ENCODE measurements at regions not wholly inside any gene's neighbourhood (a gene's known extent, or its start where the extent isn't known, plus 50 kb on each side); places are given as distances from the start of the nearest gene placed in this dataset.

GRCh38 chr5:12683249-12683648 lies 779.0 kb upstream of the CTNND2 start:
- Histone ChIP-seq H3K9me3 (no peaks in the 10 kb centered on the region), H3K4me3 (no peak overlapping the region), H3K4me1 (no peaks in the 10 kb centered on the region), H3K27ac (replicated peaks in 1 of 4) (no peak overlapping the region), H3K36me3 (no peaks in the 10 kb centered on the region), H3K27me3 (no peaks in the 10 kb centered on the region)
- intact Hi-C loops (cut with DNase I): no loop called here
- TF ChIP-seq CTCF (IDR thresholded peaks at IDR 0.05): no peak
- no peak for TF ChIP-seq POLR2A (IDR thresholded peaks at IDR 0.05; ENCODE audit: low read depth)
- no peak for TF ChIP-seq EP300 (IDR thresholded peaks at IDR 0.05)
- no peak for TF ChIP-seq POLR2AphosphoS5 (IDR thresholded peaks at IDR 0.05)
- 64% methylated on average over 3 of the region's 3 CpGs for WGBS
- no peak for DNase-seq (ENCODE audit: extremely low spot score)

- no peak for DNase-seq (ENCODE audit: extremely low spot score)
- TF ChIP-seq POLR2AphosphoS5 (IDR thresholded peaks at IDR 0.05) (no peak), CTCF (IDR thresholded peaks at IDR 0.05) (no peak), EP300 (IDR thresholded peaks at IDR 0.05) (no peak), POLR2A (IDR thresholded peaks at IDR 0.05; ENCODE audit: low read depth) (no peak)
- no peak overlapping the region for H3K4me3 ChIP-seq
Measured at GRCh38 chr5:12679731-12680130, 775.5 kb upstream of the CTNND2 start.

GRCh38 chr5:12675959-12676358 lies 771.7 kb upstream of the CTNND2 start:
- Histone ChIP-seq H3K4me3 (no peak overlapping the region), H3K36me3 (no peaks in the 10 kb centered on the region), H3K9me3 (no peaks in the 10 kb centered on the region), H3K27ac (replicated peaks in 1 of 4) (no peak overlapping the region), H3K27me3 (no peaks in the 10 kb centered on the region), H3K4me1 (no peaks in the 10 kb centered on the region)
- no peak for TF ChIP-seq POLR2AphosphoS5 (IDR thresholded peaks at IDR 0.05)
- no peak for TF ChIP-seq POLR2A (IDR thresholded peaks at IDR 0.05; ENCODE audit: low read depth)
- TF ChIP-seq CTCF (IDR thresholded peaks at IDR 0.05): no peak
- no peak for TF ChIP-seq EP300 (IDR thresholded peaks at IDR 0.05)
- no peak for DNase-seq (ENCODE audit: extremely low spot score)
- 97% methylated on average over 6 of the region's 6 CpGs for WGBS
- intact Hi-C loops (cut with DNase I): no loop called here

More at GRCh38 chr5:12679731-12680130, 775.5 kb upstream of the CTNND2 start:
- H3K36me3 ChIP-seq: no peaks in the 10 kb centered on the region
- no peaks in the 10 kb centered on the region for H3K4me1 ChIP-seq
- no peaks in the 10 kb centered on the region for H3K27me3 ChIP-seq
- H3K27ac ChIP-seq (replicated peaks in 1 of 4): no peak overlapping the region
- H3K9me3 ChIP-seq: no peaks in the 10 kb centered on the region
- intact Hi-C loops (cut with DNase I): no loop called here

- Histone ChIP-seq H3K27me3 (no peaks in the 10 kb centered on the region), H3K9me3 (no peaks in the 10 kb centered on the region), H3K4me1 (no peaks in the 10 kb centered on the region), H3K36me3 (no peaks in the 10 kb centered on the region), H3K4me3 (no peak overlapping the region), H3K27ac (replicated peaks in 1 of 4) (no peak overlapping the region)
- 86% methylated on average over 3 of the region's 3 CpGs for WGBS
- no peak for DNase-seq (ENCODE audit: extremely low spot score)
- intact Hi-C loops (cut with DNase I): no loop called here
- TF ChIP-seq POLR2AphosphoS5 (IDR thresholded peaks at IDR 0.05) (no peak), POLR2A (IDR thresholded peaks at IDR 0.05; ENCODE audit: low read depth) (no peak), CTCF (IDR thresholded peaks at IDR 0.05) (no peak), EP300 (IDR thresholded peaks at IDR 0.05) (no peak)
Measured at GRCh38 chr5:12672141-12672540, 767.9 kb upstream of the CTNND2 start.

GRCh38 chr5:12669326-12669725 lies 765.1 kb upstream of the CTNND2 start:
- no peak for DNase-seq (ENCODE audit: extremely low spot score)
- intact Hi-C loops (cut with DNase I): no loop called here
- Histone ChIP-seq H3K4me1 (no peaks in the 10 kb centered on the region), H3K9me3 (no peaks in the 10 kb centered on the region), H3K27ac (replicated peaks in 1 of 4) (no peak overlapping the region), H3K36me3 (no peaks in the 10 kb centered on the region), H3K4me3 (no peak overlapping the region), H3K27me3 (no peaks in the 10 kb centered on the region)
- 85% methylated on average over 2 of the region's 2 CpGs for WGBS
- TF ChIP-seq CTCF (IDR thresholded peaks at IDR 0.05): no peak
- TF ChIP-seq POLR2A (IDR thresholded peaks at IDR 0.05; ENCODE audit: low read depth): no peak
- TF ChIP-seq EP300 (IDR thresholded peaks at IDR 0.05): no peak
- TF ChIP-seq POLR2AphosphoS5 (IDR thresholded peaks at IDR 0.05): no peak

Data from esophagus muscularis mucosa (tissue), 4 donors.